ENCODE measurements at regions not wholly inside any gene's neighbourhood (a gene's known extent, or its start where the extent isn't known, plus 50 kb on each side); places are given as distances from the start of the nearest gene placed in this dataset.

- no peak overlapping the region for H3K27ac ChIP-seq (ENCODE audit: low read length)
- H3K4me1 ChIP-seq (ENCODE audit: control insufficient read depth in 1 of 2, insufficient read depth in 2 of 2, low read length in 2 of 2) = no peaks in the 10 kb centered on the region
- H3K36me3 ChIP-seq (ENCODE audit: control insufficient read depth in 1 of 2, insufficient read depth in 2 of 2, low read length in 2 of 2) = no peaks in the 10 kb centered on the region
- no peaks in the 10 kb centered on the region for H3K9me3 ChIP-seq (ENCODE audit: control insufficient read depth in 1 of 2, low read length in 2 of 2)
- no peaks in the 10 kb centered on the region for H3K27me3 ChIP-seq (ENCODE audit: low read depth, low read length)
- H3K4me3 ChIP-seq (ENCODE audit: low read depth in 1 of 2, low read length in 2 of 2) = no peak overlapping the region
Measured at GRCh38 chr14:37855871-37856270, 260.4 kb downstream of the TTC6 start.

DNA sequence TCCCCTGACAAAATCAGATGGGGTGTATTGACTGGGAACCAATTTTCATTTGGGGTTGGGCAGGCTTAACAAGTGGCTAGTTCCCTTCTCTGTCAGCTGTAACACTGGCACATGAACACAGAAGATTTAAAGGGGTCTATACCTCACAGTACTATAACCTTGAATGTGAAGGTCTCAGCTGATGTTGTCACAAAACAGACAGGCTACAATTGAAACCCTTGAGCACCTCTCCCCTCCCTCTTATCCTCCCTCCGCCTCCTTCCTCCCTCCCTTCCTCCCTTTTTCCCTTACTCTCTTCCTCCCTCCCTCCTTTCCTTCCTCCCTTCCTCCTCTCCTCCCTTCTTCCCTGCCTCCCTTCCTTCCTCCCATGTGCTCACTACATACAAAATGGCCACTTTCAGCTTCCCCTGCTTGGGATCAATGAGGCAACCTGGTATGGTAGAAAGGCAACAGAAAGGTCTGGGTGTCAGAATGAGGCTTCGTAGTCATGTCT lies 262.4 kb downstream of the TTC6 start:
- no peaks in the 10 kb centered on the region for H3K4me1 ChIP-seq (ENCODE audit: control insufficient read depth in 1 of 2, insufficient read depth in 2 of 2, low read length in 2 of 2)
- no peak overlapping the region for H3K4me3 ChIP-seq (ENCODE audit: low read depth in 1 of 2, low read length in 2 of 2)
- no peak overlapping the region for H3K27ac ChIP-seq (ENCODE audit: low read length)
- no peaks in the 10 kb centered on the region for H3K9me3 ChIP-seq (ENCODE audit: control insufficient read depth in 1 of 2, low read length in 2 of 2)
- H3K36me3 ChIP-seq (ENCODE audit: control insufficient read depth in 1 of 2, insufficient read depth in 2 of 2, low read length in 2 of 2) = no peaks in the 10 kb centered on the region
- H3K27me3 ChIP-seq (ENCODE audit: low read depth, low read length) = no peaks in the 10 kb centered on the region

GRCh38 chr14:37858733-37859132 lies 263.3 kb downstream of the TTC6 start:
- Histone ChIP-seq H3K36me3 (ENCODE audit: control insufficient read depth in 1 of 2, insufficient read depth in 2 of 2, low read length in 2 of 2) (no peaks in the 10 kb centered on the region), H3K9me3 (ENCODE audit: control insufficient read depth in 1 of 2, low read length in 2 of 2) (no peaks in the 10 kb centered on the region), H3K27ac (ENCODE audit: low read length) (no peak overlapping the region), H3K27me3 (ENCODE audit: low read depth, low read length) (no peaks in the 10 kb centered on the region), H3K4me3 (ENCODE audit: low read depth in 1 of 2, low read length in 2 of 2) (no peak overlapping the region), H3K4me1 (ENCODE audit: control insufficient read depth in 1 of 2, insufficient read depth in 2 of 2, low read length in 2 of 2) (no peaks in the 10 kb centered on the region)

DNA sequence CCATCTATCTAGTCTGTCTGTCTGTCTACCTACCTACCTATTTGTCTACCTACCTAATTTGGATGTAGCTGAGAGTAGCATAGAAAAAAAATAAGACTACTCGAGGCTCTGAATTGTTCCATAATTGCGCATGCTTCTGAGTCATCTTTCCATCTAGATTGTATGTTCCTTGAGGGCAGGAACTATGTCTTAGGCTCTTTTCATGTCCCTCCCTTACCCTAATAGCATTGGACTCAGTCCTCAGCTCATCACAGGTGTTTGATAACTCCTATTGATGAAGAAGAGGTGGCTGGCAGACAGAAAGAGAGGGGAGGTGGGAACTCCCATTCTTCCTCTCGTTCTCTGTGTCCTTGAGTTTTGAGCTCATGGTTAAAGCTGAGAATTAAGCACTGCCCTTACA lies 263.7 kb downstream of the TTC6 start:
- H3K4me1 ChIP-seq (ENCODE audit: control insufficient read depth in 1 of 2, insufficient read depth in 2 of 2, low read length in 2 of 2) = no peaks in the 10 kb centered on the region
- no peaks in the 10 kb centered on the region for H3K36me3 ChIP-seq (ENCODE audit: control insufficient read depth in 1 of 2, insufficient read depth in 2 of 2, low read length in 2 of 2)
- H3K9me3 ChIP-seq (ENCODE audit: control insufficient read depth in 1 of 2, low read length in 2 of 2) = no peaks in the 10 kb centered on the region
- no peaks in the 10 kb centered on the region for H3K27me3 ChIP-seq (ENCODE audit: low read depth, low read length)
- H3K27ac ChIP-seq (ENCODE audit: low read length) = no peak overlapping the region
- no peak overlapping the region for H3K4me3 ChIP-seq (ENCODE audit: low read depth in 1 of 2, low read length in 2 of 2)

DNA sequence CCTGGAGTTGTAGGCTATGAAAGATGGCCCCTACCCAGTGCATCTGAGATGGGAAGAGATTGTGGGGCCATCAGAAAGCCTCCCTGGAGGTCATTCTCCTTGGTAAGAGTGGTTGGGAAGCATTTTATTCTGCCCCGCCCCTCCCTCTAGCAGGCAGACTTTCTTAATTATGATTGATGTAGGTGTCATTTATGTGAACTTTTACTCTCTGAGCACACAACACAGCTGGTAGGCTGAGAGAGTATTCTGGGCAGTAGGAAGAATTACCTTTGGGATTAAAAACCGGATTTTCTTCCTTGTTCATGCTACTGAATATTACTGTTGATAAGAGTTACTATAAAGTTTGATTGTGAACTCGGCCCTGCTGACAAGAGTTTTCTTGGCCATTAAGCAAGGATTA lies 266.8 kb downstream of the TTC6 start:
- Histone ChIP-seq H3K27ac (ENCODE audit: low read length) (no peak overlapping the region), H3K4me1 (ENCODE audit: control insufficient read depth in 1 of 2, insufficient read depth in 2 of 2, low read length in 2 of 2) (peaks cover 0 to 8% of the 10 kb centered on the region in 2 donors)

GRCh38 chr14:37864128-37864527 lies 268.7 kb downstream of the TTC6 start:
- Histone ChIP-seq H3K4me3 (ENCODE audit: low read depth in 1 of 2, low read length in 2 of 2) (no peak overlapping the region), H3K4me1 (ENCODE audit: control insufficient read depth in 1 of 2, insufficient read depth in 2 of 2, low read length in 2 of 2) (peaks cover 0 to 8% of the 10 kb centered on the region in 2 donors), H3K36me3 (ENCODE audit: control insufficient read depth in 1 of 2, insufficient read depth in 2 of 2, low read length in 2 of 2) (no peaks in the 10 kb centered on the region), H3K27me3 (ENCODE audit: low read depth, low read length) (no peaks in the 10 kb centered on the region), H3K27ac (ENCODE audit: low read length) (no peak overlapping the region), H3K9me3 (ENCODE audit: control insufficient read depth in 1 of 2, low read length in 2 of 2) (no peaks in the 10 kb centered on the region)

More for the DNA sequence above, 266.8 kb downstream of the TTC6 start:
- no peaks in the 10 kb centered on the region for H3K27me3 ChIP-seq (ENCODE audit: low read depth, low read length)
- H3K36me3 ChIP-seq (ENCODE audit: control insufficient read depth in 1 of 2, insufficient read depth in 2 of 2, low read length in 2 of 2) = no peaks in the 10 kb centered on the region
- no peaks in the 10 kb centered on the region for H3K9me3 ChIP-seq (ENCODE audit: control insufficient read depth in 1 of 2, low read length in 2 of 2)
- no peak overlapping the region for H3K4me3 ChIP-seq (ENCODE audit: low read depth in 1 of 2, low read length in 2 of 2)

DNA sequence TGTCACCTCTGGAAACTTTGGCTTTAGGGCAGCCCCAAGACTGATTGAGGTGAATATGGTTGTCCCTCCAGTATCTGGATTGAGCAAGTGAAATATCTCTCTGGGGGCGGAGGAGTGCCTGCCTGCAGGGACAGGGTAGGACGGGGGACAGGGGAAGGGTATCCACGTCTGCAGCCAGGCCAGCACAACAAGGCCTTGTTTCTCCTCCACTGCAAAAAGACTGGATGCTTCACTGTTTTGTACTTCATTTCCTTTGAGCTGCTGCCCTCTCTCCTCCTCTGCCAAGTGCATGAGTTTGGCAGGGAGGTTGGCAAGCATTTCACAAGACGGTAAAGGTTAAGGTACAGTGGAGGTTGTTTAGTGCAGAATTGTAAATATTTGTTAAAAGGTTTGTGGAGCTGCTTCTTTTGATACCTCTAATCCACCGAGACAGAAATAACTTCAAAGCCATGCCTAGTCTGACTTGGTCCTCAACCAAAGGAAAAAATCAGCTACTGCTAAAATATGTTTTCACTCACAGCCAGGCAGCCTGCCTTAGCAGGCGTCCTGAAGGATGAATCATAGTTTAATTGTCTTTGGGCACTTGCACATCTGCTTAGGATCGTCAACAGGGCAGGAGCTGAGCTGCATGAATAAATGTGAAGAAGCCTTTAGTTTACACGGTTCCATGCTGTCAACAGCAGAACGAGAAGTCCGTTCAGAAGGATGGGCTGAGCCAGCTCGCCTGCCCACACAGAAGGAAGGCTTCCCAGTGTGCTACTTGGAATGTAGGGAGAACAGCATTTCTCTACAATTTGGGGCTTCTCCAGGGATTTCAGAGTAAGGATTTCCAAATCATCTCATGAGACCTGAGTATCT lies 269.7 kb downstream of the TTC6 start:
- Histone ChIP-seq H3K27me3 (ENCODE audit: low read depth, low read length) (no peaks in the 10 kb centered on the region), H3K9me3 (ENCODE audit: control insufficient read depth in 1 of 2, low read length in 2 of 2) (no peaks in the 10 kb centered on the region), H3K4me1 (ENCODE audit: control insufficient read depth in 1 of 2, insufficient read depth in 2 of 2, low read length in 2 of 2) (peaks cover 0 to 8% of the 10 kb centered on the region in 2 donors), H3K4me3 (ENCODE audit: low read depth in 1 of 2, low read length in 2 of 2) (no peak overlapping the region), H3K27ac (ENCODE audit: low read length) (no peak overlapping the region), H3K36me3 (ENCODE audit: control insufficient read depth in 1 of 2, insufficient read depth in 2 of 2, low read length in 2 of 2) (no peaks in the 10 kb centered on the region)

DNA sequence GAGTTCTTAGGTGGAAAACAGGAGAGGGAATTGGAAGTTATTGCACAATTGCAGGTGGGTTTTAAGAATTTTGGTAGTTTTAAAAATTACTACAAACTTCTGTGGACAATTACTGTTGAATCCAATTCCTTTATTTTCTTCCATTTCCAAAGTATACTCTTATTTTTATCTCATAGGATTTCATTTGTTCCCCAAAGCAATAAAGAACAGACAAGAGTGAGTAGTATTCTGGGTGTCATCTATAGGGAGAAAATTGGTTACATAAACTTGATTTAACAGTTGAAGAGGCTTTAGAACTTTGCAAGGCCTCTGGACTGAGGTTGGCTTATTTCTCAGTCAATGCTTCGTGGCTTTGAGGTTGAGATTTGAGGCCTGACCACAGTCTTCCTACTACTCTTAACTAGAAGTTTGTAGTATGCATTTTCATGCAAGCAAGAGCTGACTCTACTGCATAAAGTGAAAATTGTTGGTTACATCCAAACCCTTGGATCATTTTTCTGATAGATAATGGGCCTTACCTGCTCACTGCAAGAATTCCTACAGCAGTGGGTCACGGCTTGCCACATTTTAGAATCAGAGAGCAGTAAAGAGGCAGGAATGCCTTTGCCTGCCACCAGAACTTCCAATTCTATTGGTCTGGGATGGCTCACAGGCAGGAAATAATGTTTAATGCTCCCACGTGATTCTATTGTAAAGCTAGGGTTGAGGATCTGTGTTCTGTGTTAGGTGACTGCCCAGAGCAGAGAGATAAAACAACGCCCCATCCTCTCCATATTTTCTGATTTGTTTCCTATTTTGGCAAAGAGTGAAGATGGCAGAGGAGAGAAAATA lies 270.5 kb downstream of the TTC6 start:
- Histone ChIP-seq H3K9me3 (ENCODE audit: control insufficient read depth in 1 of 2, low read length in 2 of 2) (no peaks in the 10 kb centered on the region), H3K36me3 (ENCODE audit: control insufficient read depth in 1 of 2, insufficient read depth in 2 of 2, low read length in 2 of 2) (no peaks in the 10 kb centered on the region), H3K4me1 (ENCODE audit: control insufficient read depth in 1 of 2, insufficient read depth in 2 of 2, low read length in 2 of 2) (peaks cover 0 to 11% of the 10 kb centered on the region in 2 donors), H3K27ac (ENCODE audit: low read length) (no peak overlapping the region), H3K4me3 (ENCODE audit: low read depth in 1 of 2, low read length in 2 of 2) (no peak overlapping the region), H3K27me3 (ENCODE audit: low read depth, low read length) (no peaks in the 10 kb centered on the region)

- Histone ChIP-seq H3K27me3 (ENCODE audit: low read depth, low read length) (no peaks in the 10 kb centered on the region), H3K4me3 (ENCODE audit: low read depth in 1 of 2, low read length in 2 of 2) (no peak overlapping the region), H3K9me3 (ENCODE audit: control insufficient read depth in 1 of 2, low read length in 2 of 2) (no peaks in the 10 kb centered on the region), H3K4me1 (ENCODE audit: control insufficient read depth in 1 of 2, insufficient read depth in 2 of 2, low read length in 2 of 2) (peaks cover 0 to 13% of the 10 kb centered on the region in 2 donors), H3K27ac (ENCODE audit: low read length) (no peak overlapping the region), H3K36me3 (ENCODE audit: control insufficient read depth in 1 of 2, insufficient read depth in 2 of 2, low read length in 2 of 2) (no peaks in the 10 kb centered on the region)
Measured at GRCh38 chr14:37869633-37870032, 274.2 kb downstream of the TTC6 start.

DNA sequence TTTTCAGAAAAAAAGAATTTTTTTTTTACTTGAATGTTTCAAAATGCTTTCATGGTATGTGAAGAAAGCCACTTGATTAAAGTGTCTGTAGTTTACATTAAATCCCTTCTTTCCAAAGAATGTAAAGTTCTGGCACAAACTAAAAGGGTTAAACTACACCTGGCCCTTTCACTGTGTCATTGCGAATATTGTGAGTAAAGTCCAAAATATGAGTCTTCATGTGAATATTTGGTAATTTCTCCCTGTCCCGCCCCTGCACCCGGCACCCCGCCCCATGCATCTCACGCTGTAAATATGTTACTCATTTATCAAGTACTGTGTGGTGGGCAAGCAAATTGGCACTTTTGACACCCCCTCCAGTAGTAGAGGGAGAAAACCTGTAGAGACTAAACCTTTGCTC lies 274.7 kb downstream of the TTC6 start:
- Histone ChIP-seq H3K4me1 (ENCODE audit: control insufficient read depth in 1 of 2, insufficient read depth in 2 of 2, low read length in 2 of 2) (peaks cover 0 to 11% of the 10 kb centered on the region in 2 donors), H3K9me3 (ENCODE audit: control insufficient read depth in 1 of 2, low read length in 2 of 2) (no peaks in the 10 kb centered on the region), H3K27me3 (ENCODE audit: low read depth, low read length) (no peaks in the 10 kb centered on the region), H3K4me3 (ENCODE audit: low read depth in 1 of 2, low read length in 2 of 2) (no peak overlapping the region), H3K36me3 (ENCODE audit: control insufficient read depth in 1 of 2, insufficient read depth in 2 of 2, low read length in 2 of 2) (no peaks in the 10 kb centered on the region), H3K27ac (ENCODE audit: low read length) (no peak overlapping the region)

DNA sequence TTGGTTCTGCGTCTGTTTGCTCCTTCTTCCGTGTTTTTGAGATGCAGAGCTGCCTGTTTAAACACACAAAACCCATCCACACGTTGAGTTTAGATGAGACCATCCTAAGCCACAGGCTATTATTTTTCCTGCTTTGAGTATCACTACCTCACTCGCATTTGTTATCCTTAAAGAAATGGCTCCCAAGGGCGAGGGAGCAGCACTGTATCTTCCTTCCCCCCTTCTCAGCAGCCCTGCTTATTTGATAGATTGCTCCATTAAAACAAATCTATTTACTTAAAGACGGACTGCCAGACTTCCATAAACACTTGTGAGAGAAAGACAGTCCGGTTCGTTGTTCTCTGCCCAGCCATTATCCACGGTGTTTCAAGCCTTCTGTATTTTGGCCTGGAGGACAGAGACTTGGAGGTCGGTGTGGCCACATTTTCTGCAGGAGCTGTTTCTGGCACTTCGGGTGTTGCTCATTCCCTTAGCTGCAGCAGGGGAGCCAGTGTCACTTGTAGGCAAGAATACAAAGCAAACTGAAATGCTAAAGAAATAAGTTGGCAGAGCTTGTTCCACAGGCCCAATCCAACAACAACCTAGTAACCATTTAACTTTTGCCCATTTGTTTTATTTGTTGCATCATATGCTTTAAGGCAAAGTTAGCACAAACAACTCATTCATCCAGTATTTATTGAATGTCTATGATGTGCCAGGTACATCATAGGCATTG lies 275.4 kb downstream of the TTC6 start:
- no peak overlapping the region for H3K4me3 ChIP-seq (ENCODE audit: low read depth in 1 of 2, low read length in 2 of 2)
- H3K27me3 ChIP-seq (ENCODE audit: low read depth, low read length) = no peaks in the 10 kb centered on the region
- no peaks in the 10 kb centered on the region for H3K9me3 ChIP-seq (ENCODE audit: control insufficient read depth in 1 of 2, low read length in 2 of 2)
- no peak overlapping the region for H3K27ac ChIP-seq (ENCODE audit: low read length)
- H3K4me1 ChIP-seq (ENCODE audit: control insufficient read depth in 1 of 2, insufficient read depth in 2 of 2, low read length in 2 of 2) = peaks cover 0 to 5% of the 10 kb centered on the region in 2 donors
- no peaks in the 10 kb centered on the region for H3K36me3 ChIP-seq (ENCODE audit: control insufficient read depth in 1 of 2, insufficient read depth in 2 of 2, low read length in 2 of 2)

All from muscle layer of duodenum (tissue), 2 donors.